ENCODE measurements at regions not wholly inside any gene's neighbourhood (a gene's known extent, or its start where the extent isn't known, plus 50 kb on each side); places are given as distances from the start of the nearest gene placed in this dataset.

- no peak overlapping the region for H3K4me2 ChIP-seq
- H3K4me3 ChIP-seq = no peak overlapping the region
- ChIA-PET POLR2A (no interaction called here), CTCF (interaction anchor here (0.6 to 1.5 kb wide), 2 partner anchors 87 to 182 kb away, joined by 3 to 4 read pairs; no protein-coding TSS in a partner anchor)
- peaks cover 24% of the 10 kb centered on the region for H3K4me1 ChIP-seq
- no peak for TF ChIP-seq HES2 (IDR thresholded peaks at IDR 0.05)
- no peak for TF ChIP-seq PBX3 (IDR thresholded peaks at IDR 0.05)
- TF ChIP-seq RCOR1 (IDR thresholded peaks at IDR 0.05; ENCODE audit: low read depth, low read length) = no peak
- no peak for TF ChIP-seq MAX (IDR thresholded peaks at IDR 0.05)
- no peak for TF ChIP-seq CBX2 (IDR thresholded peaks at IDR 0.05; ENCODE audit: borderline replicate concordance, low read depth)
- no peak for TF ChIP-seq MAFK (IDR thresholded peaks at IDR 0.05; ENCODE audit: partially characterized antibody)
- TF ChIP-seq CHD2 (IDR thresholded peaks at IDR 0.05; ENCODE audit: low read length, partially characterized antibody) = no peak
- no peak for TF ChIP-seq MYC (IDR thresholded peaks at IDR 0.05; ENCODE audit: borderline replicate concordance, low read length)
- TF ChIP-seq POLR2AphosphoS2 (conservative IDR thresholded peaks at IDR 0.05; ENCODE audit: low read length) = no peak
- H3K27ac ChIP-seq = no peak overlapping the region
- 82% methylated on average over 11 of the region's 11 CpGs for WGBS (ENCODE audit: missing lambda C conversion rate)
- no peak for DNase-seq (ENCODE audit: low read depth in 1 of 2, low spot score in 1 of 2)
- FAIRE-seq = no peak
- ATAC-seq = no peak
- H3K9me3 ChIP-seq = no peaks in the 10 kb centered on the region
These were observed 319.1 kb downstream of the FOXL1 start for GRCh38 chr16:86897486-86897885.

- ATAC-seq = no peak
- H3K27ac ChIP-seq = peak overlapping the region in 1 of 2 experiments; percentile 42; a peak in 2 of 6 replicates
- WGBS (ENCODE audit: missing lambda C conversion rate) = 84% methylated on average over 4 of the region's 5 CpGs
- TF ChIP-seq FOSL2 (IDR thresholded peaks at IDR 0.05) (no peak), FOSL2 (CRISPR knock-in tag; IDR thresholded peaks at IDR 0.05) (no peak), PHF8 (IDR thresholded peaks at IDR 0.05; ENCODE audit: borderline replicate concordance, low read depth) (no peak), MYC (IDR thresholded peaks at IDR 0.05; ENCODE audit: borderline replicate concordance, low read length) (no peak), HEYL (CRISPR knock-in tag; IDR thresholded peaks at IDR 0.05) (no peak), HOXA7 (CRISPR knock-in tag; IDR thresholded peaks at IDR 0.05) (no peak), RAD21 (conservative IDR thresholded peaks at IDR 0.05 in 1 of 2, IDR thresholded peaks at IDR 0.05 in 1 of 2) (no peak), HMGXB4 (CRISPR knock-in tag; IDR thresholded peaks at IDR 0.05; ENCODE audit: borderline replicate concordance) (no peak)
- ChIA-PET CTCF (interaction anchor here (1.5 kb wide), 1 partner anchor 88 kb away, joined by 3 read pairs; no protein-coding TSS in a partner anchor), POLR2A (interaction anchor here (0.5 kb wide), 1 partner anchor 95 kb away, joined by 3 read pairs; no protein-coding TSS in a partner anchor)
- H3K4me2 ChIP-seq = no peak overlapping the region
- no peak overlapping the region for H3K4me3 ChIP-seq
- FAIRE-seq = no peak
- H3K4me1 ChIP-seq = peaks cover 24% of the 10 kb centered on the region
- no peaks in the 10 kb centered on the region for H3K9me3 ChIP-seq
- no peak for DNase-seq (ENCODE audit: low read depth in 1 of 2, low spot score in 1 of 2)
These were observed 320.0 kb downstream of the FOXL1 start for GRCh38 chr16:86898386-86898785.

GRCh38 chr16:86899151-86899550 lies 320.8 kb downstream of the FOXL1 start:
- ATAC-seq = no peak
- DNase-seq (ENCODE audit: low read depth in 1 of 2, low spot score in 1 of 2) = no peak
- Histone ChIP-seq H3K4me1 (peaks cover 24% of the 10 kb centered on the region), H3K4me3 (no peak overlapping the region), H3K4me2 (no peak overlapping the region), H3K9me3 (no peaks in the 10 kb centered on the region), H3K27ac (peak overlapping the region in 1 of 2 experiments; percentile 54; a peak in 1 of 6 replicates)
- POLR2A ChIA-PET = no interaction called here
- WGBS (ENCODE audit: missing lambda C conversion rate) = 84% methylated on average over 6 of the region's 6 CpGs
- FAIRE-seq = no peak
- CTCF ChIA-PET = no interaction called here
- TF ChIP-seq PBX3 (IDR thresholded peaks at IDR 0.05) (no peak), HOXA7 (CRISPR knock-in tag; IDR thresholded peaks at IDR 0.05) (no peak), TFCP2L1 (CRISPR knock-in tag; IDR thresholded peaks at IDR 0.05) (no peak), POLR2AphosphoS2 (conservative IDR thresholded peaks at IDR 0.05; ENCODE audit: low read length) (no peak), CBX8 (IDR thresholded peaks at IDR 0.05) (no peak), USF2 (IDR thresholded peaks at IDR 0.05) (no peak), ZC3H11A (IDR thresholded peaks at IDR 0.05) (no peak), RFX5 (IDR thresholded peaks at IDR 0.05) (no peak), FOXS1 (CRISPR knock-in tag; IDR thresholded peaks at IDR 0.05) (no peak), JUN (IDR thresholded peaks at IDR 0.05) (no peak), KDM5A (IDR thresholded peaks at IDR 0.05) (no peak), ESRRA (IDR thresholded peaks at IDR 0.05; ENCODE audit: borderline replicate concordance, low read length) (no peak), JUNB (IDR thresholded peaks at IDR 0.05) (no peak), NFE2L2 (conservative IDR thresholded peaks at IDR 0.05; ENCODE audit: low read length) (no peak), ZFP36 (IDR thresholded peaks at IDR 0.05; ENCODE audit: borderline replicate concordance, partially characterized antibody) (no peak), PHF8 (IDR thresholded peaks at IDR 0.05; ENCODE audit: borderline replicate concordance, low read depth) (no peak), NPAS2 (CRISPR knock-in tag; IDR thresholded peaks at IDR 0.05; ENCODE audit: borderline replicate concordance) (no peak), EHF (CRISPR knock-in tag; IDR thresholded peaks at IDR 0.05) (no peak)

Data from A549 (cell line).